GM04504 (cell line): ENCODE measurements at regions not wholly inside any gene's neighbourhood (a gene's known extent, or its start where the extent isn't known, plus 50 kb on each side); places are given as distances from the start of the nearest gene placed in this dataset.

Experiments
- DNase-seq: peaks from one replicate; pipeline ENCODE4 v3.0.0-alpha.2; 2012; ENCODE audit warnings: low read depth

DNA sequence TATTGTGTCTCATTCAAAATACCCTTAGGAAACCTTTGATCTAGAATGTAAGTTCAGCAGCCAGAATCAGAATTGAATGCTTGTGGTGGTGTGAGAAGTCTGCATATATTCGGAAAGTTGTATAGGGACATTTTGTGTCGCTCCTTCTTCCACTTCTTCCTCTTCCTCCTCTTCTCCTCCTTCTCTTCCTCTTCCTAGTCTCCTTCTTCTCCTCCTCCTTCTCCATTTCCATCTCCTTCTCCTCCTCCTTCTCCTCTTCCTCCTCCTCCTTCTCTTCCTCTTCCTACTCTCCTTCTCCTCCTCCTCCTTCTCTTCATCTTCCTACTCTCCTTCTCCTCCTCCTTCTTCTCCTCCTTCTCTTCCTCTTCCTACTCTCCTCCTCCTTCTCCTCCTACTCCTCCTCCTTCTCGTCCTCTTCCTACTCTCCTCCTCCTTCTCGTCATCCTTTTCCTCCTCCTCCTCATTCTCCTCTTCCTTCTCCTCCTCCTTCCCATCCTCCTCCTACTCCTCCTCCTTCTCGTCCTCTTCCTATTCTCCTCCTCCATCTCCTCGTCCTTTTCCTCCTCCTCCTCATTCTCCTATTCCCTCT lies 749.3 kb upstream of the GOLIM4 start:
- DNase-seq = no peak

DNA sequence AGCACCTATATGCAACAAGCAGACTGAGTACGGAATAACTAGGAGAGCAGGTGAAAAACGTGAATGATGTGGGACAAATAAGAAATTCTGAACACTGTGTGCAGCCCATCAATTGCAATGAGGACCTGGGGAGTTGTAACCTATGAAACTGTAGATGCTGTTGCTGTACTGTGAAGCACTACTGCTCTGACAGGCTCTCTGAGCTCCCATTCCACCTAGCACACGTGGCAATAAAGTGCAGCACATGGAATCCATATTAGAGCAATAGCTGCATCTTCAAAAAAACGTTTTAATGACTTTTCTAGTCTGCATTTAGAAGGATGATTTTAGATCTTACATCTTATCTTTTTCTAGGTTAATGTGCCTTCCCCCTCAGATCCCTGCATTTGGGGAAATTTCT lies 748.7 kb upstream of the GOLIM4 start:
- no peak for DNase-seq

DNA sequence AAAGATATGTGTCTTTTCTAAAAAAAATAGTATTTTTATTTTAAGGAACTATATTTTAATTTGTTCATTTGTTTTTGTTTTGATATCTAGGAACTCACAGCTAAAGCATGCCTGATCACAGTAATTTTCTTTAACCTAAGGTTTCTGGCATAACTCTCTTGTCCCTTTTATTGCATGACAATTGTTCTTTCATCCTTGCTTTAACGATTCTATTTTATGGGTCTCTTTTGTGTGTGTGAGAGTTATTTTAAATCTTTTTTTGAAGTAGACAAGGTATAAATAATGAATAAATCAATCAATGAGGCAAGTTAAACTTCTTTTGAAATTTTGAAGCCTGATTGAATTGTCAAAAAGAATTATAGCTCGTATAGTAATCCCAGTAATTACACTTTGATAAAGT lies 747.8 kb upstream of the GOLIM4 start:
- DNase-seq = no peak

DNA sequence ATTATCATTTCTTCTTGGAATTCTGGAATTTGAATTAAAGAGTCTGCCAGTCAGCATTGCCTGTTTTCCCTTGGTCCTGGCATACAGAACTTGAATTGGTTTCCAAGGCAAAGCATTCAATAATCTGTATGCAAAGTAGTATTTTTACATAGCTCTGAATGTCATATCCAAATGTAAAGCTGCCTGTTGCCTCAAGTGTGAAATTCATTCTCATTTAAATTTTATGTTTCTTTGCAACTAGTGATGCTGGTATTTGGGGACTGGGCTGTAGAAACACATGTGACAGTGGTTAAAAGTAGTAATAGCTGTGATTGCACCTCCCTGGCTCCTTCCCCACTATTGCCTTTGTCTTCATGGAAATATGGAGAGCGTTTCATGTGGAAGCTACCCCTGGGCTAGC lies 743.9 kb upstream of the GOLIM4 start:
- no peak for DNase-seq

DNA sequence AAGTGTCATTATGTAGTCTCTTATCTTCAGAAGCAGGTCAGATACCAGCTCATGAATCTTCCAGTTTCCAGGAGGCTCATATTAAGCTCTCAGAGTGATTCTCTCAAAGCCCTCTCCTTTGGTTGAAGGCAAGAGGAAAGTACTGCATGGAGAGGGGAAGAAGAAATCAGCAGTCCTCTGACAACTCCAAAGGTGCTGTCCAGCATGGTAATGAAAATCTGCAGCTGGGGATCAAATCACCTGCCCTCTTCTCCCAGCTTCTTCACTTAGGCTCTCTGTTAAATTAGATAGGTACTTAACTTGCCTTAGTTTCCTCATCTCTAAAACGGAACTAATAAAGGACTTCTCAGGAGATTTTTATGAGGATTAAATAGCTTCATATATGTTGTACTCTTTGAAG lies 738.8 kb upstream of the GOLIM4 start:
- DNase-seq = no peak

DNA sequence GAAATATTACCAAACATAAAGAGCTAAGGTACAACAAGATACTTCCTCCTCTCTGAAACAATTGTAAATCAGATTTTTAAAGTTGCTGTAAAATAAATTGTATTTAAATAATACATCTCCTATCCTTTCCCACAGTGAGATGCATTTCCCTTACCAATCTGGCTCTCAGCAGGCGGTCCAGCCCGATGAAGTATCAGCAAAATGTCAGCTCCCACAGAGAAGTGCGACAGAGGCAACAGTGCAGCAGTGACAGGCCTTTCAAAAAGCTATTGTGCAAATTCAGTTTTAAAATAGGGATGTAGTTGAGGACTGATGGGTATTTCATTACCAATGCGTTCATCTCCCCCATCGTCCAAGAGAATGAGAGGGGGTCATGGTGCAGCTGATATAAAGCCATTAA lies 733.2 kb upstream of the GOLIM4 start:
- no peak for DNase-seq

DNA sequence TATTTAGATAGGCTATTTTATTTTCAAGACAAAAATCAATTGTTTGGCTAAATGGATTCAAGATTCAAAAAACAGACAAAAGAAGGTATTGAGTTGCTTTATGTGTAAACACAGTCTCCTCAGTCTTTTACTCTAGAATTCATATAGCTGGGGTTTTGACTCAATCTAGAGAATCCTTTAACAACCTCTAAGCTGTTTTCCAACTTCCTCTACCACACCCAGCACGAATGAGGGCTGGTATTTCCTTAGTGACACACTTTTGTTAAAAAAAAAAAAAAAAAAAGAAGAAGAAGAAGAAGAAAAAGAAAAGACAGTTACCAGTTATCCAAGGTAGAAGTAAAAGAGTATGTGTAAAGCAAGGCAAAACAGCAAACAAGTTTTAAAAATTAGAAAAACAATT lies 732.8 kb upstream of the GOLIM4 start:
- no peak for DNase-seq

DNA sequence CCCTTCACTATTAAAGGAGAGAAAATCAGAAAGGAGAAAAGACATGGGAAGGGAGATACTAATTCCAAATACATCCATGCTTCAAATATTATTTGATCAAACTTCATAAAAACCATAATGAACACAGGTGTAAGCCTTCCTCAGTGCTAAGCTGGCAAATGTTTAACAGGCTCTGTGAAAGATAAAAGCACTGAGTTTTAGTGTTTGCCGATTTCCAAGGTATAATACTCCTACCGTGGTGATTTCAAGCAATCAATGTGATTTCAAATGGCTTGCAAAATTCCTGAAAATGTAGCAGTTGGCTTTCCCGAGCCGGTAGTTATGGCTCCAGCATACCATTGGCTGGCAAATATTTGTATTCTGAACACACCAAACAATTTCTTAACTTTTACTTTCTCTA lies 732.3 kb upstream of the GOLIM4 start:
- DNase-seq = no peak

DNA sequence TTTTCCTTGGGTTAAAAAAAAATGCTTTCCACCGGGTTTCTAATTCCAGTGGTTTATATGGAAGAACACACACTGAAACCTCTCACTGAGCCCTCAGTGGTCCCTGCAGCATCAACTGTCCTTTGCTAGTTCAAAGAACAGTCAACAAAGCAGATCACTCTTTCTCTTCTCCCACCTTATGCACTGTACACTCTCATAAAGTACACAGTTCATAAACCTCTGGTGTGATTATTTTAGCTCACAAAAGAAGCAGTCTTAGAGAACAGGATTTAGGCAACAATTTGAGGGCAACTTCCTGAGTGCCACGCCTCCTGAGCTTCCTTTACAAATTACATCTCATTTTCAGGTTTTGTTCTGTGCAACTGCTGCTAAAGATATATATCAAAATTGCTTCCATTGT lies 728.4 kb upstream of the GOLIM4 start:
- DNase-seq = no peak

DNA sequence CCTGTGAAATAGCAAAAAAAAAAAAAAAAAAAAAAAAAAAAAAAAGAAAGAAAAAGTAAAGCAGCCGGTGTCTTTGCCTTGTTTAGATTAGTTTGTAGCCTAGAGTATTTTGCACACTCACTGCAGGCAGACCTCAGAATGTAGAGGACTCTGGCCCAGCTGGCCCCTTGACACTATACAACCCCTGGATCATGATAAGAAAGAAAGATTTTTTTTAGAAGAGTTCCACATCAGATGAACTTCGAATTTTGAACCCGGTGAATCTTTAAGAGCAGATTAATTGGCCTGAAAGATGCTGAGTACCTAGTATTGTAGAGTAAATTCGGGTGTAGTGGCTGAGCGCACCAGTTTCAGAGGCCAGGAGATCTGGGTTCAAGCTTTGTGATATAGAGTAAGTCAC lies 727.7 kb upstream of the GOLIM4 start:
- DNase-seq = no peak

DNA sequence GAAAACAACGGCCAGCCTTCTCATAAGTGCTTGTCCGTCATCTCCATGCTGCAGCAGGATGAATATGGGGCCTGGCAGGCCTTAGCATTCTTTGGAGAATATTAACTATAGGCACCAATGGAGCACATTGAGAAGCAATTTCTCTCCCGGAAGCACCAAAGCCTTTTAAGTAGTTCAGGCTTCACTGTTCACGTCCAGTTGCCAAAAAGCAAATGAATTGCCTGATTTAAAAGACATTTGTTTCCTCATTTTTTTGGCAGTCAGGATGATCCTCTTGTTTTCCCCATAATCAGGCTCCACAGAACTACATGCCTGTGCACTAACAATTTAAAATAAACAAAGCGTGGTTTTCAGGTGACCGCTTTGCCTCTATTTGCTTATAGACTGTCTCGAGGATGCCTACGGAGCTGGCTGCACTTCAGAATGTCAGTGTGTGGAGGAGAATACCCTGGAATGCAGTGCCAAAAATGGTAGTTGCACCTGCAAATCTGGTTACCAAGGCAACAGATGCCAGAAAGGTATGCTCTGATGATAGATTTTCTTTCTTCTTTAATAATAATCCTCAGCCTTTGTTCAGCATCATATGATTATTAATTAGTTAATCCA lies 725.2 kb upstream of the GOLIM4 start:
- DNase-seq = no peak

DNA sequence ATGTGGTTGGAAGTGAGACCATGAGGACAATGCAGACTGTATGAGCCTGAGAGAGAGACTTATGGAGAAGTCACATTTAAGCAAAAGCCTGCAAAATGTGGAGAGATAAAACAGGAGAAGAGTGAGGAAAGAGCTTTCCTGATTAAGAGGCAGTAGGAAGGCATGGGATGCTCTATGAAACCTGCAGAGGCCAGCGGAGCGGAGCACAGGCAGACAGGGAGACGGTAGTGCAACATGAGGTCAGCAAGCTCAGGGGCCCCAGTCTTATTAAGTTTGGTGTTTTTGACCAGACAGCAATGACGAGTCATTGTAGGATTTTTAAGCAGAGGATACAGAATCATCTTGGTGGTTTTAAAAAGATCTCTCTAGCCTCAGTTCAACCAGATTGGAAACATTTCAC lies 721.5 kb upstream of the GOLIM4 start:
- no peak for DNase-seq

DNA sequence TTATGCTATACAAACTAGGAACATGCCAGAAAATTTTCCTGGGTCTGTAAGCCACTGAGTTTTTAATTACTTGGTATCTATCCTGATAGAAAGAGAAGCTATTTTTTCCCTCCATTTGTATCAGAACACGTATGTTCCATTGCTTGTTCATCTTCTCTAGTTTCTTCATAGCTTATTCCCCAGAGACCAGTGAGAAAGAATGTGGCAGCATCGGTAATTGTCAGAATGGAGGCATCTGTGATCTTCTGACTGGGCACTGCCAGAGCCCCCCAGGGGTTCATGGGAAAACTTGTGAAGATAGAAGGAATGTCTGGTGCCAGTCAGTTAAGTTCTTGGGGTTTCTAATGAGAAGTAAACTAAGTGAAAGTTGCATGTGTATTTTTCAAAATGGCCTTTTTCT lies 720.2 kb upstream of the GOLIM4 start:
- no peak for DNase-seq

DNA sequence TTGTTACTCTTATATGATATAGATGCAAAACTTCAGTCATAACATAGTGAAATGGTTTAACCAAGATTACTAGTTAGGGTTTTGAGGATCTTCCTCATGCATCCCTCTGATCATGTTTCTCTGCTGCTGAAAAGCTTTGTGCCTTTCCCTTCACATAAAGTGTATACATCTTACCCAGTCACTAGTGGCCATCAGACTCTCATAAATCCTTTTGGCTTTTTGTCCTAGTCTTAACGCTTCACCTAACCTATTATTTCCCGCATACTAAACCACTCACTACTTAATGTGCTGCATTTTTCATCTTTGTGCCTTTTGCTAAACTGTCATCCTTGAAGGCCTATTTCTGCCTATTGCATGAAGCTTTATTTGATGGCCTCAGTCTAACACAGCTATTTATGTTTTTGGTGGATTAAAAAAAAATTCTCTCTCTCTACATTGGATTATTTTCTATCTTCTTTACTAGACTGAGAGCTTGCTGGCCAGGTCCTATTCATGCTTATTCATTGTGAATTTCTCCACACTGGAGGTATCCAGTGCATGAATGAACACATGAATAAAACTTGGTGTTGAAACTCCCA lies 717.6 kb upstream of the GOLIM4 start:
- no peak for DNase-seq

DNA sequence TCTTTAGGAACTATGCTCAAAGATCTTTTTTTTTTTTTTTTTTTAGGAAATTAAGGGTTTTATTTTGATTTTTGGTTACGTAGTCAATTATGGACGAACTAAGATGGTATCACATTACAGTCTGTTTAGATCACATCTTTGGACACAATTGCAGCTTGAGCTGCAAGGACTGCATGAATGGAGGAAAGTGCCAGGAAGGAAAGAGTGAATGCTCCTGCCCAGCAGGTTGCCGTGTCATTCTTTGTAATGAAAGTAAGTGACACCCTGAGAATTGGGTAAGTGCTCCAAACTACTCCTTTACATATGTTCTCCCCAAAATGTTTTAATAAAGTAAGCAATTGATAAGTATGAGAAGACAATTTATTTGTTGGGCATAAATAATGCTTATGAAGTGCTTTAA lies 716.5 kb upstream of the GOLIM4 start:
- no peak for DNase-seq

DNA sequence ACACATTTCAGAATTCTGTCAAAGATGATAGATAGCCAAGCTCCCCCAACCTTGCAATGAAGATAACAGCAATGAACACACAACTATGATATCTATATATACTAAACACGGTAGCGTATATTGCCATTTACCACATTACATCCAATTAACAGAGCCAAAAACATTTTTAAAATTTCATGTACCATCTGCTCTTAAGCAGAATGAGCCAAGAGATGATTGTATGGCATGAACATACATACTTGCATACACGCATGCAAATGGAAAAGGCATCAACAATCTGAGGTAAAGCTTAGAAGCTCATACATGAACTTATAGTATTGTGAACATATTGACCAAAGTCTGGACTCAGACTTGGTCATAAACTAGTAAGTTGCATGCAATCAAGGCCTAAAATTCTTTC lies 712.9 kb upstream of the GOLIM4 start:
- DNase-seq = no peak

DNA sequence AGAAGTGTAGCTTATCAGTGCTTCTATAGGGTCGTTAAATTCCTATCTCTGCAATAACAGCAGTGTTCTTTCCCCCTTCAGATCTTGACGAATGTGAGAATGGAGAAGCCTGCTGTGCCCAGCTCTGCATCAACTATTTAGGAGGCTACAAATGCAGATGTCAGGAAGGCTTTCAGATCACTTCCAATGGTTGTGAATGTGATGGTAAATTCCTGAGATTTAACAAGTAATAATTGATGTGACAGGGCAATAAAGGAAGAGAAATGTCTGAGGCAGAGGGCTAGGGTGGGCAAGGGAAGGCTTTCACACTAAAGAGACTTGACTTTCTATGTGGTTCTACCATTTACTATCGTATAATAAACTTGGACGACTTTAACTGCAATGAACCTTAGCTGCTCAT lies 711.7 kb upstream of the GOLIM4 start:
- no peak for DNase-seq

DNA sequence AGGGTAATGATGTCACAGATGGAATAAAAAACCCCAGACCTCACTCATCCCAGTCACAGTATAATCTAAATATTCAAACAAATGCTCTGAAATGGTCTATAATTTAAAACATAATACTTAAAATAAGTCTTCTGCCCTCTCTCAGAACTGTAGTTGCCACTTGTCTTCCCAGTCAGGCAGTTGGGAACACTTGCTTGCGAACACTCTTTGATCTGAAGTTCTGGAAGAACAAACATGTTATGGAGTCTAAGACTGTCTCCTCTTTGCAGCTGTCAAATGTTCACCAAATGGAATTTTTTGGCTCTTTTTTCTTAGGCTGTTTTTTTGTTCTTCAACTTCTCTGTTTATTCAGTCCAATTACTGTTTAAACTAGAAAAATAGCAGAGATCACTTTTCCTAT lies 711.1 kb upstream of the GOLIM4 start:
- DNase-seq = no peak

DNA sequence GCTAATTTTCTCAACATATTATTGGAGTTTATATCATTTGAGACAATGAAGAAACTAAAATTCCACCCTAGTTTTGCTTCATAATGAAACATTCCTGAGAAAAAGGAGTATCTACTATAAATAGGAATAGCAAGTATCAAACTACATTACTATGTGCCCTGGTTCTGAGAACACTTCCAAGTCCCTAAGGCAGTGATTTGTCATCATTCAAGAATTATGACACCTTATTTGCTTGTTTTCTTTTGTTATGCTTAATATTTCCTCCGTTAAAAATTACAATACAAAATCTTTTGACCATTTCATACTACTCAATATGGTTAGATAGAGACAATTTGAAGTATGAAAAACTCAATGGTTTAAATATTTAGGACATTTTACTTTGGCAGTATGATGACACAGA lies 707.8 kb upstream of the GOLIM4 start:
- DNase-seq = no peak

DNA sequence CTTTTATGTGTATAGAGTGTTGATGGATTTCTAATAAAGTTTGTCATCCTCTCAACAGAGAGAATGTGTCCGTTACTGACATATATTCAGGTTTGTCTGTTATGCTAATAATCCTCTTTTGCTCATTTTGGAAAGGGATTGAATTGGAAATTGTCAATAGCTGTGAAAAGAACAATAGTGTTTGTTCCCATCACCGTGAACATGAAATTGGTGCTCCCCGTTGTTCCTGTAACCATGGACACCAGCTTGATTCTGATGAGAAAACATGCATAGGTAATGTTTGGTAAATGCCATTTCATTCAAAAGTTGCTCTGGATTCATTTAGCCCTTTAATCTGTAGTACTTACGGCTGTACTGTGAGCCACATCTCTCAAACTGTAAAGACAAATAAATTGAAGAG lies 707.0 kb upstream of the GOLIM4 start:
- no peak for DNase-seq

DNA sequence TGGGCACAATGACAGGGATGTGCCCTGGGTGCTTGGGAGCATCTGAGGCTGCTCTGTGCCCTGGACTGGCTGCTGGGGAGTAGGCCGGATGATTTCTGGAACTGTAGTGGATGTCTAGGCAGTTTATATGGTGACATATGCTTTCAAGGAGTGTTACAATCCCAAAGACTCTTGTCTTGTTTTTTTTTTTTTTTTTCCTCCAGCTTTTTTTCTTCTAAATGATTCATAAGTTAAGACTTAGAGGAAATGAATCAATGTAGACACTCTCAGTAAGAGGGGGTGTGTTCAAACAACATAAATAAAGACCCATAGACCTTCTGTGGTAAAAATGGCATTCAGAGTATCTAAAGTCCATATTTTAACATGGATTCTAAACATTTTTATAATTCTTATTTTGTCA lies 706.1 kb upstream of the GOLIM4 start:
- peak; percentile 19 for DNase-seq

DNA sequence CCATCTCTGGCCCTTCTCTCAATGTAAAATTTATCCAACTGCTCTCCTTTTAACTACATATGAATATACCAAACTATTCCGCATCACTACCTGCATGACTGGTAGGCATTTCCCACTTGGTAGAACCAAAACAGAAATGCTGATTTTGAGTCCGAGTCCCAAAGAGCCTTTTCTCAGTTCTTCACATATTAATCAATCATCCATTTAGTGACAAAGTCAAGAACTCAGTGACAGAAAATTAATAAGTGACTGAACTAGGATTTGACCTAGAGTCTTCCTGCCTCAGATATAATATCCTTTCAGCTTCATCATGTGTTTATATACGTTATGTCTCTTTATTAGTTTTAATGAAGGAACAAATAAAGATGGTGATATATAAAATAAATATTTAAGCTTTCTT lies 700.6 kb upstream of the GOLIM4 start:
- no peak for DNase-seq

DNA sequence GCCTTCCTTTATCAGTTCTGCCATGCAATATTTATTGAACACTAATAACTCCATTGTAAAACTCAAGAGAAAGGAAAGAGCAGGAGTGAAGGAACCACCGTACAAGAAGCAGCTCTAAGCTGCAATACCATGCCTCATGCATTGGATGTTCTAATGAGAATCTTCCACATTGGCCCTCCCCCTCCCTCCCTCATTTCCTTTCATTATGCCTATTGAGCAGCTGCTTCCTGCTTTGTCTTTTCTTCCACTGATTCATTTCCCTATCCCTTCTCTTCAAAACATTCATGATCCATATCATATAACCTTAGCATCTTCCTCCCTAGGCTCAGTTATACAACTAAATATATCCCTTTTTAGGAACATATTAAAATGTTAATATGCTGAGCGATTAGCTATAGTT lies 698.7 kb upstream of the GOLIM4 start:
- no peak for DNase-seq

DNA sequence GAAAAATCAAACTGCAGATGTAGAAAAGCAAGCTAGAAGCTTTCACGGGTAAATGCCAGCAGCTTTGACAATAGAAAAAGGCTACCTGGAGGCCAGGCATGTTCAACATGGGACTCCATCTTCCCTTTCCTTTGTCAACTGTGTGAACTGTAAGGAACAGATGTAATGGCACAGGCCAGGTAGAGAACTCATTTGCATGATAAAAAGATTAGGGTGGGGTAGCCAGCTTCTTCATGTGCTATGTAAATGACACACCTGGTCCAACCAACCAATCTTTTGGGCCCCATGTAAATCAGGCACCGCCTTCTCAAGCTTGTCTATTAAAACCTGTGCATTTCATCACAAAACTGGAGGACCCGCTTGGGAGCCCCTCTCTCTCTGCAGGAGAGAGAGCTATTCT lies 686.5 kb upstream of the GOLIM4 start:
- DNase-seq = no peak
